SK-N-SH treated with all-trans-retinoic acid at 6 μM for 48 hours (cell line): ENCODE measurements at regions not wholly inside any gene's neighbourhood (a gene's known extent, or its start where the extent isn't known, plus 50 kb on each side); places are given as distances from the start of the nearest gene placed in this dataset.

Source experiments
- ATAC-seq: fragments of 200-7000 bp; cut with Tn5 transposase; 3 replicates; pipeline ENCODE4 v1.9.1; 2020; ENCODE audit warnings: mild to moderate bottlenecking, moderate library complexity
- ARNTL ChIP-seq: fragments of 450-650 bp; formaldehyde crosslinking; IDR thresholded peaks from 2 replicates; pipeline ENCODE4 v1.5.0; 2020; ENCODE audit warnings: low read depth, mild to moderate bottlenecking, moderate library complexity, borderline replicate concordance
- BACH2 ChIP-seq: fragments of 250-450 bp; sonication (Bioruptor Pico); IDR thresholded peaks from 2 replicates; pipeline ENCODE4 v1.9.0; 2021; ENCODE audit warnings: mild to moderate bottlenecking, borderline replicate concordance
- CSDC2 ChIP-seq: fragments of 250-450 bp; sonication (Bioruptor Pico); IDR thresholded peaks from 2 replicates; pipeline ENCODE4 v1.5.0; 2020; ENCODE audit warnings: mild to moderate bottlenecking, moderate library complexity
- CSRNP3 ChIP-seq: fragments of 250-450 bp; sonication (Bioruptor Pico); IDR thresholded peaks from 2 replicates; pipeline ENCODE4 v1.5.1; 2021; ENCODE audit warnings: mild to moderate bottlenecking, moderate library complexity
- ESRRG ChIP-seq: fragments of 250-450 bp; sonication (Bioruptor Pico); IDR thresholded peaks from 2 replicates; pipeline ENCODE4 v1.6.1; 2021; ENCODE audit warnings: mild to moderate bottlenecking
- GLIS3 ChIP-seq: fragments of 250-450 bp; sonication (Bioruptor Pico); IDR thresholded peaks from 2 replicates; pipeline ENCODE4 v1.5.0; 2020; ENCODE audit warnings: mild to moderate bottlenecking, moderate library complexity
- ISL1 ChIP-seq: fragments of 250-450 bp; sonication (Bioruptor Pico); IDR thresholded peaks from 2 replicates; pipeline ENCODE4 v2.1.2; 2022; ENCODE audit warnings: mild to moderate bottlenecking, moderate library complexity
- OSR1 ChIP-seq: fragments of 250-450 bp; sonication (Bioruptor Pico); IDR thresholded peaks from 2 replicates; pipeline ENCODE4 v1.8.0; 2022; ENCODE audit warnings: moderate library complexity, mild to moderate bottlenecking, inconsistent platforms
- PPARA ChIP-seq: fragments of 250-450 bp; sonication (Bioruptor Pico); IDR thresholded peaks from 2 replicates; pipeline ENCODE4 v1.5.0; 2020; ENCODE audit warnings: mild to moderate bottlenecking, borderline replicate concordance
- RARB ChIP-seq: fragments of 250-450 bp; sonication (Bioruptor Pico); IDR thresholded peaks from 2 replicates; pipeline ENCODE4 v1.8.0; 2021; ENCODE audit warnings: mild to moderate bottlenecking, moderate library complexity
- SNAI2 ChIP-seq: fragments of 250-450 bp; sonication (Bioruptor Pico); IDR thresholded peaks from 2 replicates; pipeline ENCODE4 v1.5.0; 2020; ENCODE audit warnings: mild to moderate bottlenecking, moderate library complexity
- TCF4 ChIP-seq: fragments of 250-450 bp; sonication (Bioruptor Pico); IDR thresholded peaks from 2 replicates; pipeline ENCODE4 v1.8.0; 2021; ENCODE audit warnings: mild to moderate bottlenecking, moderate library complexity, borderline replicate concordance
- TOX ChIP-seq: fragments of 250-450 bp; sonication (Bioruptor Pico); IDR thresholded peaks from 2 replicates; pipeline ENCODE4 v1.8.0; 2021; ENCODE audit warnings: mild to moderate bottlenecking, moderate library complexity, borderline replicate concordance
- ZC3H10 ChIP-seq: fragments of 250-450 bp; sonication (Bioruptor Pico); IDR thresholded peaks from 2 replicates; pipeline ENCODE4 v1.5.1; 2021; ENCODE audit warnings: mild to moderate bottlenecking, moderate library complexity
- ZFP3 ChIP-seq: fragments of 250-450 bp; sonication (Bioruptor Pico); IDR thresholded peaks from 2 replicates; pipeline ENCODE4 v1.5.0; 2020; ENCODE audit warnings: mild to moderate bottlenecking, moderate library complexity
- ZFP30 ChIP-seq: fragments of 450-650 bp; formaldehyde crosslinking; IDR thresholded peaks from 2 replicates; pipeline ENCODE4 v1.5.0; 2022; ENCODE audit warnings: mild to moderate bottlenecking, moderate library complexity
- ZNF565 ChIP-seq: fragments of 450-650 bp; formaldehyde crosslinking; conservative IDR thresholded peaks from 2 replicates; pipeline ENCODE4 v1.5.0; 2020; ENCODE audit warnings: low read depth, mild to moderate bottlenecking, moderate library complexity
- ZNF70 ChIP-seq: fragments of 450-650 bp; formaldehyde crosslinking; IDR thresholded peaks from 2 replicates; pipeline ENCODE4 v1.5.0; 2020; ENCODE audit warnings: mild to moderate bottlenecking, moderate library complexity
- ZNF8 ChIP-seq: fragments of 450-650 bp; formaldehyde crosslinking; IDR thresholded peaks from 2 replicates; pipeline ENCODE4 v1.5.0; 2020; ENCODE audit warnings: mild to moderate bottlenecking, moderate library complexity
- TF ChIP-seq, protein P1 (sequence below): fragments of 250-450 bp; sonication (Bioruptor Pico); IDR thresholded peaks from 2 replicates; pipeline ENCODE4 v1.8.0; 2021; ENCODE audit warnings: low read depth, mild to moderate bottlenecking, moderate library complexity, borderline replicate concordance
- TF ChIP-seq, protein P2 (sequence below): fragments of 250-450 bp; sonication (Bioruptor Pico); IDR thresholded peaks from 2 replicates; pipeline ENCODE4 v1.5.0; 2020; ENCODE audit warnings: mild to moderate bottlenecking, moderate library complexity
- TF ChIP-seq, protein P3 (sequence below): fragments of 250-450 bp; sonication (Bioruptor Pico); IDR thresholded peaks from 2 replicates; pipeline ENCODE4 v1.5.1; 2020; ENCODE audit warnings: low read depth, mild to moderate bottlenecking, moderate library complexity

DNA sequence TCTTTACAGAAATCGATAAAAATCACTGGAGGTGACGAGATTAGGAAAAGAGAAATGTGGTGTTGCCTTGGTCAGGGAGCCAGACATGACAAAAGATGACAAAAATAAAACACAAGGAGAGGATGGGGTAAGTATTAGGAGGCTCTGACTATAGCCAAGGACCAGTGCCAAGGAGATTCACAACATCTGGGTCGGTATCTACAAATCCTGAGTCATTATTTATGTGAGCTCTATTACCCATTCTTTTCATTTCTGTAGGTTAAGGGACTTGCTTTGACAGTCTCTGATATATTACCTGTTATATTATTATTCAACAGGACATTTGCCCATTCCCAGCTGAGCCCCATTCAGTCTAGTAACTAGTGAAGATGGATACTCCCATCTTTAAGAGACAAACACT is 120.8 kb downstream of the TYW3 start:
- no peak for ATAC-seq
- TF ChIP-seq, protein P1, sequence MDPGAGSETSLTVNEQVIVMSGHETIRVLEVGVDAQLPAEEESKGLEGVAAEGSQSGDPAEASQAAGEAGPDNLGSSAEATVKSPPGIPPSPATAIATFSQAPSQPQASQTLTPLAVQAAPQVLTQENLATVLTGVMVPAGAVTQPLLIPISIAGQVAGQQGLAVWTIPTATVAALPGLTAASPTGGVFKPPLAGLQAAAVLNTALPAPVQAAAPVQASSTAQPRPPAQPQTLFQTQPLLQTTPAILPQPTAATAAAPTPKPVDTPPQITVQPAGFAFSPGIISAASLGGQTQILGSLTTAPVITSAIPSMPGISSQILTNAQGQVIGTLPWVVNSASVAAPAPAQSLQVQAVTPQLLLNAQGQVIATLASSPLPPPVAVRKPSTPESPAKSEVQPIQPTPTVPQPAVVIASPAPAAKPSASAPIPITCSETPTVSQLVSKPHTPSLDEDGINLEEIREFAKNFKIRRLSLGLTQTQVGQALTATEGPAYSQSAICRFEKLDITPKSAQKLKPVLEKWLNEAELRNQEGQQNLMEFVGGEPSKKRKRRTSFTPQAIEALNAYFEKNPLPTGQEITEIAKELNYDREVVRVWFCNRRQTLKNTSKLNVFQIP (CRISPR knock-in tag): no peak
- TF ChIP-seq ESRRG (CRISPR knock-in tag) (no peak), OSR1 (CRISPR knock-in tag) (no peak), GLIS3 (CRISPR knock-in tag) (no peak), ZC3H10 (CRISPR knock-in tag) (no peak), TOX (CRISPR knock-in tag) (no peak), SNAI2 (CRISPR knock-in tag) (no peak), ARNTL (CRISPR knock-in tag) (no peak), ZNF70 (CRISPR knock-in tag) (no peak), ZNF8 (CRISPR knock-in tag) (no peak), ZFP3 (no peak), ISL1 (no peak)
- TF ChIP-seq, protein P2, sequence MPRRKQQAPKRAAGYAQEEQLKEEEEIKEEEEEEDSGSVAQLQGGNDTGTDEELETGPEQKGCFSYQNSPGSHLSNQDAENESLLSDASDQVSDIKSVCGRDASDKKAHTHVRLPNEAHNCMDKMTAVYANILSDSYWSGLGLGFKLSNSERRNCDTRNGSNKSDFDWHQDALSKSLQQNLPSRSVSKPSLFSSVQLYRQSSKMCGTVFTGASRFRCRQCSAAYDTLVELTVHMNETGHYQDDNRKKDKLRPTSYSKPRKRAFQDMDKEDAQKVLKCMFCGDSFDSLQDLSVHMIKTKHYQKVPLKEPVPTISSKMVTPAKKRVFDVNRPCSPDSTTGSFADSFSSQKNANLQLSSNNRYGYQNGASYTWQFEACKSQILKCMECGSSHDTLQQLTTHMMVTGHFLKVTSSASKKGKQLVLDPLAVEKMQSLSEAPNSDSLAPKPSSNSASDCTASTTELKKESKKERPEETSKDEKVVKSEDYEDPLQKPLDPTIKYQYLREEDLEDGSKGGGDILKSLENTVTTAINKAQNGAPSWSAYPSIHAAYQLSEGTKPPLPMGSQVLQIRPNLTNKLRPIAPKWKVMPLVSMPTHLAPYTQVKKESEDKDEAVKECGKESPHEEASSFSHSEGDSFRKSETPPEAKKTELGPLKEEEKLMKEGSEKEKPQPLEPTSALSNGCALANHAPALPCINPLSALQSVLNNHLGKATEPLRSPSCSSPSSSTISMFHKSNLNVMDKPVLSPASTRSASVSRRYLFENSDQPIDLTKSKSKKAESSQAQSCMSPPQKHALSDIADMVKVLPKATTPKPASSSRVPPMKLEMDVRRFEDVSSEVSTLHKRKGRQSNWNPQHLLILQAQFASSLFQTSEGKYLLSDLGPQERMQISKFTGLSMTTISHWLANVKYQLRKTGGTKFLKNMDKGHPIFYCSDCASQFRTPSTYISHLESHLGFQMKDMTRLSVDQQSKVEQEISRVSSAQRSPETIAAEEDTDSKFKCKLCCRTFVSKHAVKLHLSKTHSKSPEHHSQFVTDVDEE (CRISPR knock-in tag): no peak
- TF ChIP-seq, protein P3, sequence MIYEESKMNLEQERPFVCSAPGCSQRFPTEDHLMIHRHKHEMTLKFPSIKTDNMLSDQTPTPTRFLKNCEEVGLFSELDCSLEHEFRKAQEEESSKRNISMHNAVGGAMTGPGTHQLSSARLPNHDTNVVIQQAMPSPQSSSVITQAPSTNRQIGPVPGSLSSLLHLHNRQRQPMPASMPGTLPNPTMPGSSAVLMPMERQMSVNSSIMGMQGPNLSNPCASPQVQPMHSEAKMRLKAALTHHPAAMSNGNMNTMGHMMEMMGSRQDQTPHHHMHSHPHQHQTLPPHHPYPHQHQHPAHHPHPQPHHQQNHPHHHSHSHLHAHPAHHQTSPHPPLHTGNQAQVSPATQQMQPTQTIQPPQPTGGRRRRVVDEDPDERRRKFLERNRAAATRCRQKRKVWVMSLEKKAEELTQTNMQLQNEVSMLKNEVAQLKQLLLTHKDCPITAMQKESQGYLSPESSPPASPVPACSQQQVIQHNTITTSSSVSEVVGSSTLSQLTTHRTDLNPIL (CRISPR knock-in tag): no peak

GRCh38 chr1:74856174-74856573 is 123.2 kb downstream of the TYW3 start:
- TF ChIP-seq CSDC2: no peak
- TF ChIP-seq ZC3H10 (CRISPR knock-in tag): no peak
- TF ChIP-seq BACH2: no peak
- TF ChIP-seq TOX (CRISPR knock-in tag): no peak
- TF ChIP-seq, protein P3 (CRISPR knock-in tag): no peak
- no peak for TF ChIP-seq ISL1
- TF ChIP-seq CSRNP3: no peak
- TF ChIP-seq OSR1 (CRISPR knock-in tag): no peak
- ATAC-seq: no peak

DNA sequence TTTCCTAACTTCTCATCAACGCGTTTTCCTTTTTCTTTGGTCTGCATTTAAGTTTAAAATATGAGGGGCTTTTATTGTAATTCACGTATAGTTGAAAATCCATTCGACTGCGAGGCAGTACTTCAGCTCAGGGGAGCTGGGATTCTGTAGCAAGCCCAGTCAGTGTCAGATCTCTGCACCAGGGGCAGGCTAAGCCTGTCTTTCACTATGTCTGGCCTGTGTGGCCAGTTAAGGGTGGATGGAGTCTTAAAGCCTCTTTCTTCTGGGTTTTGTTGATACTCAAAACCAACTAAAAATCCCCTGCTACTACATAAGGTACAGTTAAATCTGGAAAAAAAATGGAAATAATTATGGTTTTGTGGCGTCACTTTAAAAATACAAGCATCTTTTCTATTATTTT is 124.7 kb downstream of the TYW3 start:
- no peak for ATAC-seq

More for the DNA sequence above, 124.7 kb downstream of the TYW3 start:
- TF ChIP-seq BACH2 (no peak), ISL1 (no peak), PPARA (CRISPR knock-in tag) (no peak), ZFP30 (CRISPR knock-in tag) (no peak), ZNF565 (CRISPR knock-in tag) (no peak), CSRNP3 (no peak), RARB (CRISPR knock-in tag) (no peak), OSR1 (CRISPR knock-in tag) (no peak), ZC3H10 (CRISPR knock-in tag) (no peak), TCF4 (no peak), TOX (CRISPR knock-in tag) (no peak), GLIS3 (CRISPR knock-in tag) (no peak), CSDC2 (no peak), ESRRG (CRISPR knock-in tag) (no peak), ZNF8 (CRISPR knock-in tag) (no peak), ZNF70 (CRISPR knock-in tag) (no peak)
- TF ChIP-seq, protein P1 (CRISPR knock-in tag): no peak
- TF ChIP-seq, protein P2 (CRISPR knock-in tag): no peak
- TF ChIP-seq, all 23 proteins: peak for 0
